SK-MEL-5 (cell line): ENCODE measurements at regions not wholly inside any gene's neighbourhood (a gene's known extent, or its start where the extent isn't known, plus 50 kb on each side); places are given as distances from the start of the nearest gene placed in this dataset.

Experiments
- DNase-seq: peaks from one replicate; pipeline ENCODE4 v3.0.0-alpha.2; 2016; ENCODE audit warnings: low read depth, low spot score
- in situ Hi-C: cut with HindIII; loops from 2 replicates; pipeline ENCODE4 v1.10.0; 2016; ENCODE audit warnings: low sequenced_read_pairs, high pct_unique_total_duplicates, low pct_unique_long_range_greater_than_20kb

GRCh38 chr2:100627330-100628300 is 64.8 kb downstream of the PDCL3 start:
- DNase-seq: no peak
- in situ Hi-C loops: no loop called here

DNA sequence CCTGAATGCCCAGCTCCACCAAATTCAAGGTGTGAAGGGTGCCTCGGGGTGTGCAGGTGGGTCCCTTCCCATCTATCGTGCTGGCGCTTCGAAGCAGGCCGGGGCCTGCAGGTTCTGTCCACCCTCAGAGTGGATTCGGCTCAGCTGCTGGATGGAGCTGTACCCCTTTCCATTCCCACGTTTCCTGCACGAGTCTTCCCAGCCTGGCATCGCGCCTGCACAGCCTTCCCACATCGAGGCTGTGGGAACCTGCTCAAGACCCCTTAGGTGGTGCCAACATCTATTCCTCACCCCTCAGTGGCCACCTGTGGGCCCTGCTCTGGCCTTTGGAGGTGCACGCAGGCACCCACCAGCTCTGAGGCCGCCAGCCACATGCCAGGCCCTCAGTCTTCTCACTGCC is 65.7 kb downstream of the PDCL3 start:
- in situ Hi-C loops: no loop called here
- DNase-seq: no peak

DNA sequence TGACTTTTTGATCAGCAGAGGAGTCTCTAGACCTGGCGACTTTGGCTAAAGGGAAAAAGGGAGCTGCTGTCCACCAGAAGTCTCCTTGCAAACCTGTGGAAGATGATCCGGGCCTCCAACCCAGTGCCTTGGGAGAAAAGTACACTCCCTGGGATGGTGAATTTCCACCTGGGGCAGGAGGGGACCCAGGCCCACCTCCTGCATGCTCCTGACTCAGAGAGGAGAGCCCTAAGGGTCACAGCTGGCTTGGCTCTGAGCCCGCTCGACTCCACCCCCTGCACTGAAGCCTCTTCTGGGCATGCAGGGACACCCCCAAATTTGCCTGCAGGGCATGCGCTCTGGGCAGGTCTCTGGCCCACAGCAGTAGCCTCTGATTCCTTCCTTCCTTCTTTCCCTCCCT is 66.5 kb downstream of the PDCL3 start:
- in situ Hi-C loops: no loop called here
- DNase-seq: no peak

DNA sequence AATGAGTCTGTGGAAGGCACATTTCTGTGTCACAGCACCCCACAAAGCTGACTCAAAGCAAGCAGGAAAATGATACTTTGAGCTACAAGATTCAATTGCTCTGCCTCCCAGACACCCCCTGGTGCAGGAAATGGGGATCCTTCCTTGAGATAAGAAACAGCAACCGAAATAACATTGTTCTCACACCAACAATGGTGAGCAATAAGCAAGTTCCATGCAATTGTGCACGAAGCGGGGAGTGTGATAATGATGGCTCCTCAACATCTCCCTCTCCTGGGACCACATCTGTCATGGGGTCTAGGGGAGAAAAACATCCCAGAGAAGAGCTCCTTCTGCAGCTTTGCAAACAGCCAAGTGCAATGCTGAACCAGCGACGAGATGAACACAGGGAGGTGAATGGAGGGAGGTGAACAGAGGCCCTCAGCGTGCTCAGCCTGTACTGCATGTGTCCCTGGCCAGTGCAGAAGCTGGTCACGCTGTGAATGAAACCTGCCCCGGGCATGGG is 67.7 kb downstream of the PDCL3 start:
- no peak for DNase-seq
- in situ Hi-C loops: no loop called here

DNA sequence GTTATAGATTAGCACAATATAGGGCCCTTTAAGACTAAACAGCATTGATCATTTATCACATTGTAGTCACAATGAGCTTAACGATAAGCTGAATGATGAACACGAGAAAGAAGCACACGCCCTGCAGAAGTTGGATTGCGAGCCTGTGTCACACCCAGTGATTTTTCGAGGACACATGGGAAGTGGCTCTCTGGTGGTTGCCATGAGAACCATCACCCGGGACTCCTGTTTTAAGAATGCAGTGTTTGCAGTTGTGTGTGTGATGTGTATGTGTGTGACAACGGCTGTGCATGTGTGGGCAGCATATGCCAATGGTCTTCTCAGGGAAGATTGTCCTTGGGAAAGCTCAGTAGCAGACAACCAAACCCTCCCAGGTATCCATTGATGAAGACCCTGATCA is 69.2 kb downstream of the PDCL3 start:
- DNase-seq: no peak
- in situ Hi-C loops: no loop called here

DNA sequence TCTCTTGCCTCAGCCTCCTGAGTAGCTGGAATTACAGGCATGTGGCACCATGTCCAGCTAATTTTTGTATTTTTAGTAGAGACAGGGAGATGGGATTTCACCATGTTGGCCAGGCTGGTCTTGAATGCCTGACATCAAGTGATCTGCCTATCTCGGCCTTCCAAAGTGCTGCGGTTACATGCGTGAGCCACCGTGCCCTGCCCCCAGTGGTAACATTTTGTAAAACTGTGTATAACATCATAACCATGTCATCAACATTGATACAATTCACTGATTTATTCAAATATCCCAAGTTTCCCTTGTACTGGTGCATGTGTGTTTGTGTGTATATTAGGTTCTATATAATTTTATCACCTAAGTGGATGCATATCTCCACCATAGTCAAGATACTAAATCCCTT is 70.0 kb downstream of the PDCL3 start:
- DNase-seq: no peak
- in situ Hi-C loops: no loop called here

DNA sequence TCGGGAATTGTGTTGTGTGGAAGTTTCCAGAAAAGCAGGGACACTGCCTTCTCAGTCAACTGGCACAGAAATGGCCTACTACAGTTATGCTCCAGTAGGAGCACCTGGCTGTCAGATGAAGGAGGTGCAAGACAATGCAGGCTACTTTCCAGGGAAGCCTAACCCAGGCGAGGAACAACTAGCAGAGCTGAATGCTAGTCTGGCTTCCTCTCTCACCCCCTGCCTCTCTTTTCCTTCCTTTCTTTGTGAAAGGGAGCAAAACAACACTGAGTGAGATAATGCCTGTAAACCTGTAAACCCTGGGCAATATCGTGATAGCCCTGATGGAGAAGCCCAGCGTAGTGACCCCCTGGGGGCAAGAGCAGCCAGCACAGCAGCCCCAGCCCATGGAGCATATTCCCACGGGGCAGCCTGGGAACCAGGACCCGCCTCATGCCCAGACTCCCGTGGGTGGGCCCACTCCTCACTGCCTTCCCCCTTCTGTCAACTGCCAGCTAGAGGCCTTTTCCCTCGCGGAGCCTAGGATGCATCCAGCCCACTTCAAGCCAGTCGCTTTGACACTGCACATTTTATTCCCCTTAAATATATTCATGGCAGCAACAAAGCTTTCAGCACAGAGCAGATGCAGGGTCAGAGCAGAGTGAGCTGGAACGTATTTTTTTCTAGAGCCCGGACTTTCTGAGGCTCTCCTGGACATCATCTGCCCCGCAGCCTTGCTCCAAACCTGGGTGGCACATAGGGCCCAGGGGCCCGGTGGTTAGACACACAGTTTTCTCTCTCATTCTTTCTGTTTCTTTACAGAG is 77.0 kb downstream of the PDCL3 start:
- in situ Hi-C loops: no loop called here
- DNase-seq: no peak

GRCh38 chr2:100640431-100641124 is 77.8 kb downstream of the PDCL3 start:
- DNase-seq: no peak
- in situ Hi-C loops: no loop called here

DNA sequence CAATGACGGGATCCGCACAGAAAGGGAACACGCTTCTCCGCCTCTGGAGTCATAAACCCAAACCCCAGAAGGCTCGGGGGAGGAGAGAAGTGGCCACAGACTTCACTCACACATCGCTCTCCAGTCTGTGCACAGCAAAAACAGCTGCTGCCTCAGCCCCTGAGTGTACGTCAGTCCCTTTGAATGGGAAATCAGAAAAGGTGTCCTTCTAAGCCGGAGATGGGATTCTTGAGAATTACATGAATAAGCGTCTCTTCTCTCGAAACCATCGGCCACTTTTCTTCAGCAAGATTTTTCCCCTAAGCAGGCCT is 78.3 kb downstream of the PDCL3 start:
- no peak for DNase-seq
- in situ Hi-C loops: no loop called here

GRCh38 chr2:100642425-100642824 is 79.6 kb downstream of the PDCL3 start:
- in situ Hi-C loops: no loop called here
- DNase-seq: no peak

- DNase-seq: no peak
- in situ Hi-C loops: no loop called here
These were observed 80.7 kb downstream of the PDCL3 start for GRCh38 chr2:100643467-100643866.

DNA sequence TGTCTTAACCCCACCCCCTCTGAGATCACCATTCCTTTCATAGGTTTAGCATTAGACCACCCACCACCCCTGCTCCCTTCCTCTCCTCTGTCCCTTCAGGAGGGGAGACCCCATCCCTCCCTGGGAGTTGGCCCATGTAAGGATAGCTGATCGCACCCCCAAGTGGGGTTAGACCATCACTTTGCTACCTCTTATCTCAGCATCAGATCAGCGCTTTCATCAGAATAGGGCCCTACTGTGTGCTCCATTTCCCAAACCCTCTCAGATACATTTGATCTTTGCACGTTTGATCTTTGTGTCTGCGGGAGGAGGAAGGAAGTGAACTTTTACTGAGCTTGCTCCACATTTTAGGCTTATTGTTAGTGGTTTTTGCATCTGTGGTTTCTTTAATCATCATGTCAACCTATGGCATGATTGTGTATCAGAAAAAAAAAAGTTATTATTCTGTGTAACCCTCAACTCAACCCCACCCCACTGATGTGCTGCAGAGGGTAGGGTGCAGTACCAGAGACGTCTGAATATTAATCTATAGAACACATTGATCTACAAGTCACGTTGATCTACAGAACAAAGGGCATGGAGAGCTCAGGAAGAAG is 81.2 kb downstream of the PDCL3 start:
- DNase-seq: no peak
- in situ Hi-C loops: no loop called here

GRCh38 chr2:100645695-100646429 is 83.1 kb downstream of the PDCL3 start:
- peak; percentile 21 for DNase-seq
- in situ Hi-C loops: no loop called here

GRCh38 chr2:100647709-100648108 is 84.9 kb downstream of the PDCL3 start:
- no peak for DNase-seq
- in situ Hi-C loops: no loop called here

GRCh38 chr2:100650151-100650550 is 87.4 kb downstream of the PDCL3 start:
- in situ Hi-C loops: no loop called here
- no peak for DNase-seq

DNA sequence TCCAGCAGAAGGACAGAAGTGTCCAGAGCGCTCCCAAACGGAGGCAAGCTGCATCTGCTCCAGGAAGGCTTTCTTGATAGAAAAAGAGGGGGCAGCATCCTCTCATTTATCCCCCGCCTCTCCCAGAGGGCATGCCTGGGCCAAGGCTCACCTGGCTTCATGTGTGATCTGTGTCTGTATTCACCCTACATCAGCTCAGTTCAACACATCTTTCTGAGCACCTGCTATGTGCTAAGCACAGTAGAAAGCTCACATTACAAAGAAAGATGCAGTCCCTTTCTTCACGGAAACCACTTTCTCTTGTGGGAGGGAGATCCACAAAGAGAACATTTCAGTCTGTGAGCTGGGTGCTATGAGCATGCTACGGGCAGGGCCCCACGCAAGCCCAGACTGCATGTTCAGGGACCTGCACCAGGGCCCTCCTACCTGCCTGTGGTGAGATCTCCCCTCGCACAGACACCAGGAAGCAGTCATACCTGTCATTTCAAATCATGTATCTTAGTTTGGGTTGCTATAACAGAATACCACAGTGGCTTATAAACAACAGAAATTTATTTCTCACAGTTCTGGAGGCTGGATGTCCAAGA is 90.7 kb downstream of the PDCL3 start:
- DNase-seq: no peak
- in situ Hi-C loops: no loop called here

- in situ Hi-C loops: no loop called here
These were observed 91.8 kb downstream of the PDCL3 start for GRCh38 chr2:100654611-100655010.

More at GRCh38 chr2:100654611-100655010, 91.8 kb downstream of the PDCL3 start:
- no peak for DNase-seq
